ENCODE measurements at regions not wholly inside any gene's neighbourhood (a gene's known extent, or its start where the extent isn't known, plus 50 kb on each side); places are given as distances from the start of the nearest gene placed in this dataset.

GRCh38 chr6:14472986-14473337, 355.4 kb downstream of the CD83 start:
- TF ChIP-seq, protein P1, sequence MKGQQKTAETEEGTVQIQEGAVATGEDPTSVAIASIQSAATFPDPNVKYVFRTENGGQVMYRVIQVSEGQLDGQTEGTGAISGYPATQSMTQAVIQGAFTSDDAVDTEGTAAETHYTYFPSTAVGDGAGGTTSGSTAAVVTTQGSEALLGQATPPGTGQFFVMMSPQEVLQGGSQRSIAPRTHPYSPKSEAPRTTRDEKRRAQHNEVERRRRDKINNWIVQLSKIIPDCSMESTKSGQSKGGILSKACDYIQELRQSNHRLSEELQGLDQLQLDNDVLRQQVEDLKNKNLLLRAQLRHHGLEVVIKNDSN (CRISPR knock-in tag; IDR thresholded peaks at IDR 0.05): no peak
- no peak for TF ChIP-seq CTCF (IDR thresholded peaks at IDR 0.05)
- no peak for TF ChIP-seq MAX (CRISPR knock-in tag; IDR thresholded peaks at IDR 0.05)
